SK-N-SH treated with all-trans-retinoic acid at 6 μM for 48 hours (cell line): ENCODE measurements at regions not wholly inside any gene's neighbourhood (a gene's known extent, or its start where the extent isn't known, plus 50 kb on each side); places are given as distances from the start of the nearest gene placed in this dataset.

Source experiments
- ATAC-seq: fragments of 200-7000 bp; cut with Tn5 transposase; 3 replicates; pipeline ENCODE4 v1.9.1; 2020; ENCODE audit warnings: mild to moderate bottlenecking, moderate library complexity
- BACH2 ChIP-seq: fragments of 250-450 bp; sonication (Bioruptor Pico); IDR thresholded peaks from 2 replicates; pipeline ENCODE4 v1.9.0; 2021; ENCODE audit warnings: mild to moderate bottlenecking, borderline replicate concordance
- CREB5 ChIP-seq: fragments of 250-450 bp; sonication (Bioruptor Pico); IDR thresholded peaks from 2 replicates; pipeline ENCODE4 v1.5.1; 2020; ENCODE audit warnings: low read depth, mild to moderate bottlenecking, moderate library complexity
- CSDC2 ChIP-seq: fragments of 250-450 bp; sonication (Bioruptor Pico); IDR thresholded peaks from 2 replicates; pipeline ENCODE4 v1.5.0; 2020; ENCODE audit warnings: mild to moderate bottlenecking, moderate library complexity
- CSRNP3 ChIP-seq: fragments of 250-450 bp; sonication (Bioruptor Pico); IDR thresholded peaks from 2 replicates; pipeline ENCODE4 v1.5.1; 2021; ENCODE audit warnings: mild to moderate bottlenecking, moderate library complexity
- ESRRG ChIP-seq: fragments of 250-450 bp; sonication (Bioruptor Pico); IDR thresholded peaks from 2 replicates; pipeline ENCODE4 v1.6.1; 2021; ENCODE audit warnings: mild to moderate bottlenecking
- ISL1 ChIP-seq: fragments of 250-450 bp; sonication (Bioruptor Pico); IDR thresholded peaks from 2 replicates; pipeline ENCODE4 v2.1.2; 2022; ENCODE audit warnings: mild to moderate bottlenecking, moderate library complexity
- OSR1 ChIP-seq: fragments of 250-450 bp; sonication (Bioruptor Pico); IDR thresholded peaks from 2 replicates; pipeline ENCODE4 v1.8.0; 2022; ENCODE audit warnings: moderate library complexity, mild to moderate bottlenecking, inconsistent platforms
- PATZ1 ChIP-seq: fragments of 250-450 bp; sonication (Bioruptor Pico); IDR thresholded peaks from 2 replicates; pipeline ENCODE4 v1.8.0; 2020; ENCODE audit warnings: mild to moderate bottlenecking, moderate library complexity, borderline replicate concordance
- POU6F1 ChIP-seq: fragments of 250-450 bp; sonication (Bioruptor Pico); IDR thresholded peaks from 2 replicates; pipeline ENCODE4 v1.8.0; 2021; ENCODE audit warnings: low read depth, mild to moderate bottlenecking, moderate library complexity, borderline replicate concordance
- PPARA ChIP-seq: fragments of 250-450 bp; sonication (Bioruptor Pico); IDR thresholded peaks from 2 replicates; pipeline ENCODE4 v1.5.0; 2020; ENCODE audit warnings: mild to moderate bottlenecking, borderline replicate concordance
- SNAI2 ChIP-seq: fragments of 250-450 bp; sonication (Bioruptor Pico); IDR thresholded peaks from 2 replicates; pipeline ENCODE4 v1.5.0; 2020; ENCODE audit warnings: mild to moderate bottlenecking, moderate library complexity
- TOX ChIP-seq: fragments of 250-450 bp; sonication (Bioruptor Pico); IDR thresholded peaks from 2 replicates; pipeline ENCODE4 v1.8.0; 2021; ENCODE audit warnings: mild to moderate bottlenecking, moderate library complexity, borderline replicate concordance
- TSHZ2 ChIP-seq: fragments of 250-450 bp; sonication (Bioruptor Pico); IDR thresholded peaks from 2 replicates; pipeline ENCODE4 v1.5.0; 2020; ENCODE audit warnings: mild to moderate bottlenecking, moderate library complexity
- ZC3H10 ChIP-seq: fragments of 250-450 bp; sonication (Bioruptor Pico); IDR thresholded peaks from 2 replicates; pipeline ENCODE4 v1.5.1; 2021; ENCODE audit warnings: mild to moderate bottlenecking, moderate library complexity
- ZFP3 ChIP-seq: fragments of 250-450 bp; sonication (Bioruptor Pico); IDR thresholded peaks from 2 replicates; pipeline ENCODE4 v1.5.0; 2020; ENCODE audit warnings: mild to moderate bottlenecking, moderate library complexity
- ZFP30 ChIP-seq: fragments of 450-650 bp; formaldehyde crosslinking; IDR thresholded peaks from 2 replicates; pipeline ENCODE4 v1.5.0; 2022; ENCODE audit warnings: mild to moderate bottlenecking, moderate library complexity
- ZNF565 ChIP-seq: fragments of 450-650 bp; formaldehyde crosslinking; conservative IDR thresholded peaks from 2 replicates; pipeline ENCODE4 v1.5.0; 2020; ENCODE audit warnings: low read depth, mild to moderate bottlenecking, moderate library complexity
- ZNF70 ChIP-seq: fragments of 450-650 bp; formaldehyde crosslinking; IDR thresholded peaks from 2 replicates; pipeline ENCODE4 v1.5.0; 2020; ENCODE audit warnings: mild to moderate bottlenecking, moderate library complexity
- ZNF8 ChIP-seq: fragments of 450-650 bp; formaldehyde crosslinking; IDR thresholded peaks from 2 replicates; pipeline ENCODE4 v1.5.0; 2020; ENCODE audit warnings: mild to moderate bottlenecking, moderate library complexity

- no peak for ATAC-seq
- no peak for TF ChIP-seq CREB5
- no peak for TF ChIP-seq ZC3H10
- no peak for TF ChIP-seq ZNF8 (CRISPR knock-in tag)
- TF ChIP-seq TSHZ2 (CRISPR knock-in tag): no peak
- TF ChIP-seq ZNF70: no peak
- TF ChIP-seq POU6F1: no peak
- TF ChIP-seq PATZ1 (CRISPR knock-in tag): no peak
- no peak for TF ChIP-seq ZFP3 (CRISPR knock-in tag)
Measured at GRCh38 chr12:81866081-81866480, 106.9 kb upstream of the PPFIA2 start.

- TF ChIP-seq ISL1 (CRISPR knock-in tag): no peak
- no peak for TF ChIP-seq PATZ1 (CRISPR knock-in tag)
- TF ChIP-seq ZNF70: no peak
- TF ChIP-seq PPARA (CRISPR knock-in tag): no peak
- no peak for TF ChIP-seq CSRNP3 (CRISPR knock-in tag)
- TF ChIP-seq OSR1 (CRISPR knock-in tag): no peak
- TF ChIP-seq BACH2: no peak
- no peak for TF ChIP-seq SNAI2 (CRISPR knock-in tag)
- no peak for TF ChIP-seq ESRRG (CRISPR knock-in tag)
- TF ChIP-seq CSDC2: no peak
- TF ChIP-seq ZNF565 (CRISPR knock-in tag): no peak
- no peak for TF ChIP-seq ZNF8 (CRISPR knock-in tag)
- no peak for TF ChIP-seq ZC3H10
- no peak for TF ChIP-seq ZFP30 (CRISPR knock-in tag)
- ATAC-seq: no peak
Measured at GRCh38 chr12:81863406-81863805, 104.3 kb upstream of the PPFIA2 start.

- ATAC-seq: no peak
- TF ChIP-seq PATZ1 (CRISPR knock-in tag): no peak
- no peak for TF ChIP-seq ISL1 (CRISPR knock-in tag)
- no peak for TF ChIP-seq ZNF565 (CRISPR knock-in tag)
- no peak for TF ChIP-seq OSR1 (CRISPR knock-in tag)
- TF ChIP-seq TOX: no peak
- no peak for TF ChIP-seq ESRRG (CRISPR knock-in tag)
- no peak for TF ChIP-seq ZFP3 (CRISPR knock-in tag)
- no peak for TF ChIP-seq ZC3H10
- TF ChIP-seq CSRNP3 (CRISPR knock-in tag): no peak
- no peak for TF ChIP-seq TSHZ2 (CRISPR knock-in tag)
- no peak for TF ChIP-seq ZNF70
Measured at GRCh38 chr12:81859521-81859920, 100.4 kb upstream of the PPFIA2 start.
